ENCODE measurements at regions not wholly inside any gene's neighbourhood (a gene's known extent, or its start where the extent isn't known, plus 50 kb on each side); places are given as distances from the start of the nearest gene placed in this dataset.

DNA sequence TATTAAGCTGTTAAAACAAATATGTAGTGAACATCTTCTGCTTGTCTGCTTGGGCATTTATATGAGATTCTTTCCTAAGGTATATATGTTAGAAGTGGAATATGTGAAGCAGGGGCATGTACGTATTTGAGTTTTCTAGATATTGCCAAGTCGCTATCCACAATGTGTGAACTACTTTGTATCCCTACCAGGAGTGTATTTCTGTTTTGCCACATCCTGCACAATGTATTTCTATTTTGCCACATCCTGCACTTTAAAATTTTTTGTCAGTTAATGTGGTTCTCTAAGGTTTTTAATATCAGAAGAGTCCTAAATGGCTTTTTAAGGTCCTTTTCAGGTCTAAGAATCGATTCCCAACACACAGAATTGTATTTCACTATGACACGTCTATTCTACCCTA, 141.7 kb upstream of the ATP5MC3 start:
- no peak for TF ChIP-seq YY1 (IDR thresholded peaks at IDR 0.05; ENCODE audit: low read depth, low read length)
- TF ChIP-seq FOSL1 (IDR thresholded peaks at IDR 0.05; ENCODE audit: insufficient read depth, low read depth, low read length) = no peak
- no peak for TF ChIP-seq RNF2 (IDR thresholded peaks at IDR 0.05; ENCODE audit: borderline replicate concordance, low read depth, low read length, missing control alignments, poor library complexity, severe bottlenecking)
- no peak for TF ChIP-seq BACH1 (IDR thresholded peaks at IDR 0.05; ENCODE audit: low read length)
- no peak for TF ChIP-seq CBX8 (IDR thresholded peaks at IDR 0.05; ENCODE audit: borderline replicate concordance, low read depth, low read length)
- no peak for TF ChIP-seq EZH2 (IDR thresholded peaks at IDR 0.05; ENCODE audit: low read depth, low read length, severe bottlenecking)
- TF ChIP-seq HDAC2 (IDR thresholded peaks at IDR 0.05; ENCODE audit: borderline replicate concordance in 1 of 2, low read depth in 2 of 2, low read length in 2 of 2) = no peak
- TF ChIP-seq BRCA1 (IDR thresholded peaks at IDR 0.05; ENCODE audit: low read depth, low read length) = no peak
- no peak for TF ChIP-seq SP4 (IDR thresholded peaks at IDR 0.05; ENCODE audit: low read length)
- Histone ChIP-seq H2AK5ac (ENCODE audit: low read depth, low read length) (no peak overlapping the region), H3K4me1 (replicated peaks in 1 of 4; ENCODE audit: control insufficient read depth in 3 of 4, insufficient read depth in 4 of 4, low read length in 3 of 4) (no peaks in the 10 kb centered on the region), H3K14ac (ENCODE audit: insufficient read length) (no peak overlapping the region), H3K79me1 (ENCODE audit: low read depth, low read length) (no peaks in the 10 kb centered on the region), H3K56ac (replicated peaks; ENCODE audit: insufficient read length, low read depth, low read length) (no peak overlapping the region), H3K9ac (replicated peaks in 1 of 4; ENCODE audit: extremely low read depth in 1 of 4, low read depth in 3 of 4, low read length in 3 of 4) (no peak overlapping the region), H3K27me3 (replicated peaks in 1 of 4; ENCODE audit: control insufficient read depth in 3 of 4, extremely low read depth in 1 of 4, insufficient read depth in 3 of 4, low read length in 3 of 4) (no peaks in the 10 kb centered on the region), H4K20me1 (replicated peaks in 1 of 2; ENCODE audit: control insufficient read depth in 1 of 2, insufficient read depth in 2 of 2, low read length in 2 of 2) (no peaks in the 10 kb centered on the region), H3K4ac (replicated peaks; ENCODE audit: insufficient read length, low read depth, low read length) (no peak overlapping the region), H2BK15ac (ENCODE audit: low read length) (no peak overlapping the region), H2BK20ac (ENCODE audit: low read length) (no peak overlapping the region), H3K4me2 (ENCODE audit: insufficient read depth in 1 of 2, low read depth in 2 of 2, low read length in 2 of 2) (no peak overlapping the region), H4K91ac (replicated peaks; ENCODE audit: insufficient read length, low read length) (no peak overlapping the region), H3K4me3 (ENCODE audit: extremely low read depth in 1 of 4, insufficient read depth in 2 of 4, low read depth in 3 of 4, low read length in 4 of 4) (no peak overlapping the region), H3K18ac (ENCODE audit: extremely low read depth, low read length) (no peak overlapping the region), H3K23me2 (ENCODE audit: low read depth, low read length) (no peaks in the 10 kb centered on the region), H3K9me3 (ENCODE audit: insufficient read depth in 2 of 2, low read depth in 1 of 2, low read length in 1 of 2) (peaks cover 18 to 19% of the 10 kb centered on the region in 2 experiments), H2BK120ac (replicated peaks; ENCODE audit: low read depth, low read length) (no peak overlapping the region), H2BK12ac (ENCODE audit: low read depth, low read length) (no peak overlapping the region), H4K8ac (ENCODE audit: extremely low read depth, insufficient read depth, low read length) (no peak overlapping the region), H3K79me2 (ENCODE audit: control insufficient read depth in 1 of 2, insufficient read depth in 2 of 2, low read length in 2 of 2) (no peaks in the 10 kb centered on the region), H2AFZ (ENCODE audit: low read length) (no peak overlapping the region), H3K23ac (ENCODE audit: insufficient read length) (no peak overlapping the region), H3K27ac (ENCODE audit: low read depth, low read length) (no peak overlapping the region), H3K36me3 (ENCODE audit: control insufficient read depth in 2 of 4, insufficient read depth in 4 of 4, low read length in 3 of 4) (no peaks in the 10 kb centered on the region), H2BK5ac (ENCODE audit: low read depth, low read length) (no peak overlapping the region), H4K5ac (ENCODE audit: insufficient read length, low read depth, low read length) (no peak overlapping the region)
- FAIRE-seq (no peak), DNase-seq (ENCODE audit: low read depth in 1 of 2, low spot score in 2 of 2) (no peak)
- POLR2A ChIA-PET (ENCODE audit: partially characterized antibody) = no interaction called here
- 85% methylated on average over 4 of the region's 4 CpGs; no CpG with 5 or more reads in 1 of the 2 experiments for WGBS, 2 experiments (ENCODE audit: extremely low coverage in 1 of 2, insufficient coverage in 1 of 2, insufficient read length in 1 of 2, insufficient replicate concordance in 2 of 2, low coverage in 1 of 2, low lambda C conversion rate in 2 of 2, missing lambda C conversion rate in 1 of 2)
- CTCF ChIA-PET (ENCODE audit: partially characterized antibody) = interaction anchor here (0.9 kb wide), 1 partner anchor 41 kb away, joined by 3 read pairs; no protein-coding TSS in a partner anchor

Data from H1 (cell line).